Liver (tissue), 8 donors: ENCODE measurements at regions not wholly inside any gene's neighbourhood (a gene's known extent, or its start where the extent isn't known, plus 50 kb on each side); places are given as distances from the start of the nearest gene placed in this dataset.

Source experiments
- DNase-seq: peaks from one replicate; pipeline ENCODE4 v3.0.0-alpha.2; 2017; ENCODE audit warnings: low spot score
- H3K27ac ChIP-seq, 2 donors: one replicate each; pipeline ENCODE4 v1.7.0; 2013; ENCODE audit warnings: inconsistent platforms in 2 of 2, low read length in 2 of 2, control low read depth in 1 of 2, low read depth in 1 of 2, mild to moderate bottlenecking in 1 of 2
- H3K27me3 ChIP-seq, 4 donors: one replicate each; pipeline versions ENCODE4 v1.6.1 to v1.7.0; 2013; ENCODE audit warnings: low read length in 3 of 4, inconsistent platforms in 1 of 4, mild to moderate bottlenecking in 1 of 4, moderate library complexity in 1 of 4; ENCODE audit not compliant: control insufficient read depth in 4 of 4, insufficient read depth in 4 of 4
- H3K36me3 ChIP-seq, 4 donors: one replicate each; pipeline versions ENCODE4 v1.6.1 to v1.7.0; 2013; ENCODE audit warnings: low read length in 3 of 4, mild to moderate bottlenecking in 3 of 4, low read depth in 1 of 4, moderate library complexity in 1 of 4; ENCODE audit not compliant: control insufficient read depth in 4 of 4, insufficient read depth in 3 of 4
- H3K4me1 ChIP-seq, 4 donors: one replicate each; pipeline versions ENCODE4 v1.6.1 to v1.7.0; 2013; ENCODE audit warnings: low read length in 3 of 4, mild to moderate bottlenecking in 3 of 4, moderate library complexity in 1 of 4; ENCODE audit not compliant: control insufficient read depth in 4 of 4, insufficient read depth in 4 of 4
- H3K4me3 ChIP-seq, 3 donors: one replicate each; pipeline versions ENCODE4 v1.6.1 to v1.7.0; 2013; ENCODE audit warnings: low read length in 3 of 3, control low read depth in 1 of 3, low read depth in 1 of 3, mild to moderate bottlenecking in 1 of 3
- H3K9ac ChIP-seq, 2 donors: one replicate each; pipeline ENCODE4 v1.7.0; 2013; ENCODE audit warnings: low read length in 2 of 2, mild to moderate bottlenecking in 2 of 2, moderate library complexity in 2 of 2, control low read depth in 1 of 2, low read depth in 1 of 2
- H3K9me3 ChIP-seq, 4 donors: one replicate each; pipeline versions ENCODE4 v1.6.1 to v1.7.0; 2013; ENCODE audit warnings: low read length in 3 of 4; ENCODE audit not compliant: control insufficient read depth in 4 of 4
- ATF3 ChIP-seq: IDR thresholded peaks from 2 replicates; pipeline ENCODE4 v1.6.1; 2016; ENCODE audit warnings: antibody characterized with exemption
- CTCF ChIP-seq: fragments of 150-350 bp; IDR thresholded peaks from 2 replicates; pipeline ENCODE4 v1.5.1; 2017; ENCODE audit warnings: improper control_type of control experiment, low read depth, low read length; ENCODE audit not compliant: missing input control
- FOXA1 ChIP-seq: IDR thresholded peaks from 2 replicates; pipeline ENCODE4 v1.6.1; 2016; ENCODE audit warnings: antibody characterized with exemption
- FOXA2 ChIP-seq: IDR thresholded peaks from 2 replicates; pipeline ENCODE4 v1.6.1; 2016; ENCODE audit warnings: antibody characterized with exemption
- GABPA ChIP-seq, 2 donors: IDR thresholded peaks in 1 of 2; conservative IDR thresholded peaks in 1 of 2; 2 replicates each; pipeline ENCODE4 v1.6.1; 2016; ENCODE audit warnings: antibody characterized with exemption in 2 of 2, mild to moderate bottlenecking in 1 of 2, moderate library complexity in 1 of 2
- HNF4A ChIP-seq, 2 donors: conservative IDR thresholded peaks; 2 replicates each; pipeline ENCODE4 v1.6.1; 2016; ENCODE audit warnings: antibody characterized with exemption in 2 of 2, mild to moderate bottlenecking in 2 of 2
- HNF4G ChIP-seq: IDR thresholded peaks from 2 replicates; pipeline ENCODE4 v1.6.1; 2016; ENCODE audit warnings: antibody characterized with exemption
- JUND ChIP-seq, 2 donors: IDR thresholded peaks; 2 replicates each; pipeline ENCODE4 v1.6.1; 2016; ENCODE audit warnings: antibody characterized with exemption in 2 of 2
- MAX ChIP-seq: IDR thresholded peaks from 2 replicates; pipeline ENCODE4 v1.6.1; 2016; ENCODE audit warnings: antibody characterized with exemption
- NR2F2 ChIP-seq: IDR thresholded peaks from 2 replicates; pipeline ENCODE4 v1.6.1; 2016; ENCODE audit warnings: antibody characterized with exemption
- REST ChIP-seq: IDR thresholded peaks from 2 replicates; pipeline ENCODE4 v1.6.1; 2016; ENCODE audit warnings: antibody characterized with exemption, mild to moderate bottlenecking
- RXRA ChIP-seq, 2 donors: IDR thresholded peaks; 2 replicates each; pipeline ENCODE4 v1.6.1; 2017 to 2018; ENCODE audit warnings: antibody characterized with exemption in 2 of 2, mild to moderate bottlenecking in 1 of 2
- SP1 ChIP-seq: IDR thresholded peaks from 2 replicates; pipeline ENCODE4 v1.6.1; 2018; ENCODE audit warnings: antibody characterized with exemption, mild to moderate bottlenecking
- TAF1 ChIP-seq: conservative IDR thresholded peaks from 2 replicates; pipeline ENCODE4 v1.6.1; 2016; ENCODE audit warnings: antibody characterized with exemption, mild to moderate bottlenecking
- YY1 ChIP-seq: IDR thresholded peaks from 2 replicates; pipeline ENCODE4 v1.6.1; 2016; ENCODE audit warnings: antibody characterized with exemption, mild to moderate bottlenecking
- ZBTB33 ChIP-seq: IDR thresholded peaks from 2 replicates; pipeline ENCODE4 v1.6.1; 2016; ENCODE audit warnings: antibody characterized with exemption
- WGBS: extraction: QIAGEN DNeasy Blood & Tissue Kit; methylation state at CpG from one replicate; pipeline ENCODE4 v1.1.7; 2013; 5-methylcytosine and 5-hydroxymethylcytosine counted together
- donor health status: healthy.
- donor health status: healthy.
- donor health status: healthy.
- donor health status: healthy.
- donor health status: healthy.

GRCh38 chr3:139746481-139746880, 68.7 kb upstream of the NMNAT3 start:
- no peak overlapping the region for H3K4me3 ChIP-seq
- H3K27me3 ChIP-seq, result no peaks in the 10 kb centered on the region
- no peaks in the 10 kb centered on the region for H3K4me1 ChIP-seq
- H3K36me3 ChIP-seq, result no peaks in the 10 kb centered on the region
- TF ChIP-seq HNF4A (conservative IDR thresholded peaks at IDR 0.05) (no peak), CTCF (no peak), FOXA2 (no peak), MAX (no peak), FOXA1 (no peak), HNF4G (no peak), REST (no peak)
- H3K9ac ChIP-seq, result no peak overlapping the region
- DNase-seq, result no peak
- H3K9me3 ChIP-seq, result peaks cover 0 to 9% (median 1%) of the 10 kb centered on the region in 4 donors
- H3K27ac ChIP-seq, result no peak overlapping the region

- DNase-seq, result no peak
- Histone ChIP-seq H3K27ac (no peak overlapping the region), H3K36me3 (no peaks in the 10 kb centered on the region), H3K4me3 (no peak overlapping the region), H3K9me3 (peaks cover 0 to 9% (median 1%) of the 10 kb centered on the region in 4 donors), H3K9ac (no peak overlapping the region), H3K4me1 (no peaks in the 10 kb centered on the region), H3K27me3 (no peaks in the 10 kb centered on the region)
- 85% methylated on average over 4 of the region's 4 CpGs for WGBS
- no peak for TF ChIP-seq MAX
These were observed 68.1 kb upstream of the NMNAT3 start for GRCh38 chr3:139745831-139746230.

GRCh38 chr3:139738697-139739096, 60.9 kb upstream of the NMNAT3 start:
- no peak overlapping the region for H3K9ac ChIP-seq
- no peaks in the 10 kb centered on the region for H3K4me1 ChIP-seq
- no peaks in the 10 kb centered on the region for H3K36me3 ChIP-seq
- no peak overlapping the region for H3K4me3 ChIP-seq
- H3K27ac ChIP-seq, result no peak overlapping the region
- H3K9me3 ChIP-seq, result no peaks in the 10 kb centered on the region
- 92% methylated on average over 3 of the region's 3 CpGs for WGBS
- H3K27me3 ChIP-seq, result no peaks in the 10 kb centered on the region
- DNase-seq, result no peak
- TF ChIP-seq JUND (IDR thresholded peaks at IDR 0.05) (no peak), CTCF (no peak), YY1 (no peak), ZBTB33 (no peak), ATF3 (no peak), RXRA (IDR thresholded peaks at IDR 0.05) (no peak), FOXA2 (no peak), TAF1 (no peak), FOXA1 (no peak), GABPA (IDR thresholded peaks at IDR 0.05 in 1 of 2, conservative IDR thresholded peaks at IDR 0.05 in 1 of 2) (no peak), SP1 (no peak), MAX (no peak), NR2F2 (no peak), HNF4A (conservative IDR thresholded peaks at IDR 0.05) (no peak)
